Tibial nerve (tissue), 4 donors: ENCODE measurements at regions not wholly inside any gene's neighbourhood (a gene's known extent, or its start where the extent isn't known, plus 50 kb on each side); places are given as distances from the start of the nearest gene placed in this dataset.

Experiments
- DNase-seq, 2 donors: peaks; one replicate each; pipeline ENCODE4 v3.0.0-alpha.2; 2019; ENCODE audit warnings: low spot score in 2 of 2
- H3K27ac ChIP-seq, 4 donors: fragments of 200-600 bp; sonication (generic) in 3 of 4; one replicate each; pipeline ENCODE4 v1.5.1; 2017 to 2019; ENCODE audit warnings: mild to moderate bottlenecking in 1 of 4
- H3K27me3 ChIP-seq, 2 donors: fragments of 200-600 bp; sonication (generic) in 1 of 2; one replicate each; pipeline versions ENCODE4 v1.5.1 to v1.6.0; 2017 to 2019
- H3K36me3 ChIP-seq, 3 donors: fragments of 200-600 bp; sonication (generic); one replicate each; pipeline ENCODE4 v1.5.1; 2018 to 2019
- H3K4me1 ChIP-seq, 4 donors: fragments of 200-600 bp; sonication (generic) in 3 of 4; one replicate each; pipeline ENCODE4 v1.5.1; 2017 to 2019
- H3K4me3 ChIP-seq, 4 donors: fragments of 200-600 bp; sonication (generic) in 3 of 4; one replicate each; pipeline ENCODE4 v1.5.1; 2017 to 2019; ENCODE audit warnings: mild to moderate bottlenecking in 1 of 4, moderate library complexity in 1 of 4
- H3K9me3 ChIP-seq, 4 donors: fragments of 200-600 bp; sonication (generic) in 3 of 4; one replicate each; pipeline ENCODE4 v1.5.1; 2017 to 2019
- EP300 ChIP-seq, 2 donors: sonication (generic); formaldehyde crosslinking; IDR thresholded peaks; one replicate each; pipeline ENCODE4 v1.6.1; 2017; ENCODE audit warnings: antibody characterized with exemption in 2 of 2, mild to moderate bottlenecking in 1 of 2
- POLR2A ChIP-seq, 2 donors: fragments of 450-650 bp; IDR thresholded peaks; one replicate each; pipeline ENCODE4 v1.6.1; 2017; ENCODE audit warnings: antibody characterized with exemption in 2 of 2, mild to moderate bottlenecking in 2 of 2, moderate library complexity in 2 of 2
- WGBS, 2 donors: methylation state at CpG; one replicate each; pipeline ENCODE4 v1.1.5; 2018; 5-methylcytosine and 5-hydroxymethylcytosine counted together
- TF ChIP-seq, protein P1 (sequence below), 5 experiments: fragments of 200-600 bp in 3 of 5; fragments of 450-650 bp in 2 of 5; sonication (generic) in 3 of 5; IDR thresholded peaks; one replicate each; pipeline ENCODE4 v1.5.1; 2016 to 2019; ENCODE audit warnings: antibody characterized with exemption in 5 of 5, mild to moderate bottlenecking in 3 of 5, moderate library complexity in 2 of 5

GRCh38 chr6:115717062-115717461 lies 343.6 kb downstream of the FRK start:
- no peaks in the 10 kb centered on the region for H3K27me3 ChIP-seq
- no peaks in the 10 kb centered on the region for H3K36me3 ChIP-seq
- no peaks in the 10 kb centered on the region for H3K4me1 ChIP-seq
- H3K4me3 ChIP-seq: no peak overlapping the region
- no peak overlapping the region for H3K27ac ChIP-seq
- TF ChIP-seq, protein P1, sequence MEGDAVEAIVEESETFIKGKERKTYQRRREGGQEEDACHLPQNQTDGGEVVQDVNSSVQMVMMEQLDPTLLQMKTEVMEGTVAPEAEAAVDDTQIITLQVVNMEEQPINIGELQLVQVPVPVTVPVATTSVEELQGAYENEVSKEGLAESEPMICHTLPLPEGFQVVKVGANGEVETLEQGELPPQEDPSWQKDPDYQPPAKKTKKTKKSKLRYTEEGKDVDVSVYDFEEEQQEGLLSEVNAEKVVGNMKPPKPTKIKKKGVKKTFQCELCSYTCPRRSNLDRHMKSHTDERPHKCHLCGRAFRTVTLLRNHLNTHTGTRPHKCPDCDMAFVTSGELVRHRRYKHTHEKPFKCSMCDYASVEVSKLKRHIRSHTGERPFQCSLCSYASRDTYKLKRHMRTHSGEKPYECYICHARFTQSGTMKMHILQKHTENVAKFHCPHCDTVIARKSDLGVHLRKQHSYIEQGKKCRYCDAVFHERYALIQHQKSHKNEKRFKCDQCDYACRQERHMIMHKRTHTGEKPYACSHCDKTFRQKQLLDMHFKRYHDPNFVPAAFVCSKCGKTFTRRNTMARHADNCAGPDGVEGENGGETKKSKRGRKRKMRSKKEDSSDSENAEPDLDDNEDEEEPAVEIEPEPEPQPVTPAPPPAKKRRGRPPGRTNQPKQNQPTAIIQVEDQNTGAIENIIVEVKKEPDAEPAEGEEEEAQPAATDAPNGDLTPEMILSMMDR (IDR thresholded peaks at IDR 0.05): no peak
- TF ChIP-seq POLR2A (IDR thresholded peaks at IDR 0.05): no peak
- no peak for TF ChIP-seq EP300 (IDR thresholded peaks at IDR 0.05)
- no peak for DNase-seq
- H3K9me3 ChIP-seq: no peaks in the 10 kb centered on the region

GRCh38 chr6:115712291-115712961 lies 348.3 kb downstream of the FRK start:
- Histone ChIP-seq H3K9me3 (no peaks in the 10 kb centered on the region), H3K4me1 (no peaks in the 10 kb centered on the region), H3K4me3 (no peak overlapping the region), H3K27me3 (no peaks in the 10 kb centered on the region), H3K27ac (no peak overlapping the region), H3K36me3 (no peaks in the 10 kb centered on the region)
- no peak for TF ChIP-seq EP300 (IDR thresholded peaks at IDR 0.05)
- TF ChIP-seq, protein P1 (IDR thresholded peaks at IDR 0.05): no peak
- no peak for TF ChIP-seq POLR2A (IDR thresholded peaks at IDR 0.05)
- 42 to 43% methylated on average over 6 of the region's 6 CpGs for WGBS, 2 donors
- DNase-seq: no peak

- H3K4me1 ChIP-seq: no peaks in the 10 kb centered on the region
- H3K4me3 ChIP-seq: no peak overlapping the region
- no peak overlapping the region for H3K27ac ChIP-seq
- TF ChIP-seq POLR2A (IDR thresholded peaks at IDR 0.05) (no peak), EP300 (IDR thresholded peaks at IDR 0.05) (no peak)
- TF ChIP-seq, protein P1 (IDR thresholded peaks at IDR 0.05): no peak
- DNase-seq: no peak
- WGBS, 2 donors: 67 to 70% methylated on average over 2 of the region's 2 CpGs
- H3K36me3 ChIP-seq: no peaks in the 10 kb centered on the region
- no peaks in the 10 kb centered on the region for H3K27me3 ChIP-seq
- no peaks in the 10 kb centered on the region for H3K9me3 ChIP-seq
These were observed 351.8 kb downstream of the FRK start for GRCh38 chr6:115708850-115709249.

- peaks cover 0 to 17% (median 3%) of the 10 kb centered on the region in 4 donors for H3K9me3 ChIP-seq
- no peak overlapping the region for H3K27ac ChIP-seq
- no peak for TF ChIP-seq POLR2A (IDR thresholded peaks at IDR 0.05)
- TF ChIP-seq, protein P1 (IDR thresholded peaks at IDR 0.05): no peak
- no peak for TF ChIP-seq EP300 (IDR thresholded peaks at IDR 0.05)
- no peaks in the 10 kb centered on the region for H3K36me3 ChIP-seq
- H3K4me3 ChIP-seq: no peak overlapping the region
- no peaks in the 10 kb centered on the region for H3K4me1 ChIP-seq
- H3K27me3 ChIP-seq: no peaks in the 10 kb centered on the region
- 64 to 78% methylated on average over 2 of the region's 2 CpGs for WGBS, 2 donors
- no peak for DNase-seq
These were observed 353.7 kb downstream of the FRK start for GRCh38 chr6:115706981-115707380.

- Histone ChIP-seq H3K27ac (no peak overlapping the region), H3K4me1 (no peaks in the 10 kb centered on the region), H3K4me3 (no peak overlapping the region), H3K27me3 (no peaks in the 10 kb centered on the region), H3K36me3 (no peaks in the 10 kb centered on the region), H3K9me3 (peaks cover 0 to 23% (median 3%) of the 10 kb centered on the region in 4 donors)
- no peak for TF ChIP-seq POLR2A (IDR thresholded peaks at IDR 0.05)
- TF ChIP-seq, protein P1 (IDR thresholded peaks at IDR 0.05): no peak
- no peak for TF ChIP-seq EP300 (IDR thresholded peaks at IDR 0.05)
- DNase-seq: no peak
These were observed 354.4 kb downstream of the FRK start for GRCh38 chr6:115706324-115706723.
